HEK293T (cell line): ENCODE measurements at regions not wholly inside any gene's neighbourhood (a gene's known extent, or its start where the extent isn't known, plus 50 kb on each side); places are given as distances from the start of the nearest gene placed in this dataset.

Experiments
- CTCF ChIA-PET: fragments of 350-600 bp; formaldehyde crosslinking; extraction: SDS; loops from one replicate; lab custom pipeline; 2021; ENCODE audit warnings: antibody characterized with exemption, inconsistent platforms; lab: Yijun Ruan, JAX
- POLR2A ChIA-PET: fragments of 350-600 bp; formaldehyde crosslinking; extraction: SDS; loops from one replicate; lab custom pipeline; 2020; ENCODE audit warnings: antibody characterized with exemption, inconsistent platforms; lab: Yijun Ruan, JAX
- DNase-seq: peaks from one replicate; pipeline ENCODE4 v3.0.0; 2012; ENCODE audit warnings: mixed read lengths; ENCODE audit errors: extremely low spot score
- ARNT ChIP-seq: fragments of 450-650 bp; IDR thresholded peaks from 2 replicates; pipeline ENCODE4 v1.6.1; 2017; ENCODE audit warnings: mild to moderate bottlenecking
- BHLHE40 ChIP-seq: fragments of 450-650 bp; IDR thresholded peaks from 2 replicates; pipeline ENCODE4 v1.6.1; 2016; ENCODE audit warnings: mild to moderate bottlenecking, moderate library complexity, borderline replicate concordance
- CTBP1 ChIP-seq: fragments of 450-650 bp; IDR thresholded peaks from 2 replicates; pipeline ENCODE4 v1.6.1; 2016; ENCODE audit warnings: borderline replicate concordance
- ELF4 ChIP-seq: fragments of 450-650 bp; IDR thresholded peaks from 2 replicates; pipeline ENCODE4 v1.6.1; 2017; ENCODE audit warnings: antibody characterized with exemption
- FOXA1 ChIP-seq: fragments of 450-650 bp; IDR thresholded peaks from 2 replicates; pipeline ENCODE4 v1.6.1; 2016; ENCODE audit warnings: mild to moderate bottlenecking
- FOXK2 ChIP-seq: fragments of 450-650 bp; IDR thresholded peaks from 2 replicates; pipeline ENCODE4 v1.6.1; 2016; ENCODE audit warnings: mild to moderate bottlenecking
- FOXM1 ChIP-seq: fragments of 450-650 bp; IDR thresholded peaks from 2 replicates; pipeline ENCODE4 v1.6.1; 2017; ENCODE audit warnings: mild to moderate bottlenecking, borderline replicate concordance
- HDGF ChIP-seq: fragments of 450-650 bp; IDR thresholded peaks from 2 replicates; pipeline ENCODE4 v1.6.1; 2017; ENCODE audit warnings: antibody characterized with exemption, borderline replicate concordance
- L3MBTL2 ChIP-seq: fragments of 450-650 bp; conservative IDR thresholded peaks from 2 replicates; pipeline ENCODE4 v1.6.1; 2016; ENCODE audit warnings: mild to moderate bottlenecking
- LEF1 ChIP-seq: fragments of 450-650 bp; IDR thresholded peaks from 2 replicates; pipeline ENCODE4 v1.6.1; 2017; ENCODE audit warnings: mild to moderate bottlenecking, borderline replicate concordance
- NFRKB ChIP-seq: fragments of 450-650 bp; IDR thresholded peaks from 2 replicates; pipeline ENCODE4 v1.6.1; 2016; ENCODE audit warnings: mild to moderate bottlenecking, moderate library complexity
- SP1 ChIP-seq: fragments of 450-650 bp; IDR thresholded peaks from 2 replicates; pipeline ENCODE4 v1.6.1; 2017
- SUZ12 ChIP-seq: fragments of 450-650 bp; IDR thresholded peaks from 2 replicates; pipeline ENCODE4 v1.6.1; 2016; ENCODE audit warnings: mild to moderate bottlenecking
- TARDBP ChIP-seq: fragments of 450-650 bp; IDR thresholded peaks from 2 replicates; pipeline ENCODE4 v1.6.1; 2016
- ZNF384 ChIP-seq: fragments of 450-650 bp; IDR thresholded peaks from 2 replicates; pipeline ENCODE4 v1.6.1; 2016
- TF ChIP-seq, protein P1 (sequence below): fragments of 450-650 bp; IDR thresholded peaks from 2 replicates; pipeline ENCODE4 v1.6.1; 2016

GRCh38 chr6:106794129-106794528 is 164.8 kb downstream of the QRSL1 start:
- DNase-seq, result no peak
- POLR2A ChIA-PET, result no interaction called here
- TF ChIP-seq, protein P1, sequence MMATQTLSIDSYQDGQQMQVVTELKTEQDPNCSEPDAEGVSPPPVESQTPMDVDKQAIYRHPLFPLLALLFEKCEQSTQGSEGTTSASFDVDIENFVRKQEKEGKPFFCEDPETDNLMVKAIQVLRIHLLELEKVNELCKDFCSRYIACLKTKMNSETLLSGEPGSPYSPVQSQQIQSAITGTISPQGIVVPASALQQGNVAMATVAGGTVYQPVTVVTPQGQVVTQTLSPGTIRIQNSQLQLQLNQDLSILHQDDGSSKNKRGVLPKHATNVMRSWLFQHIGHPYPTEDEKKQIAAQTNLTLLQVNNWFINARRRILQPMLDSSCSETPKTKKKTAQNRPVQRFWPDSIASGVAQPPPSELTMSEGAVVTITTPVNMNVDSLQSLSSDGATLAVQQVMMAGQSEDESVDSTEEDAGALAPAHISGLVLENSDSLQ, result no peak
- TF ChIP-seq ZNF384, result no peak
- TF ChIP-seq TARDBP, result no peak
- no peak for TF ChIP-seq ARNT
- TF ChIP-seq FOXA1, result no peak
- TF ChIP-seq NFRKB, result no peak
- no peak for TF ChIP-seq FOXM1
- no peak for TF ChIP-seq CTBP1
- no peak for TF ChIP-seq L3MBTL2
- no peak for TF ChIP-seq SUZ12
- no peak for TF ChIP-seq LEF1
- no peak for TF ChIP-seq FOXK2
- no peak for TF ChIP-seq SP1
- CTCF ChIA-PET, result no interaction called here

GRCh38 chr6:106792536-106793236 is 163.3 kb downstream of the QRSL1 start:
- DNase-seq, result no peak
- TF ChIP-seq HDGF (no peak), ARNT (no peak), SUZ12 (no peak), L3MBTL2 (no peak), FOXA1 (no peak), SP1 (no peak)
- TF ChIP-seq, protein P1, result no peak
- ChIA-PET POLR2A (no interaction called here), CTCF (interaction anchor here (0.6 to 0.7 kb wide), 2 partner anchors 40 to 222 kb away, joined by 3 read pairs; no protein-coding TSS in a partner anchor)

- TF ChIP-seq NFRKB, result no peak
- TF ChIP-seq ZNF384, result no peak
- TF ChIP-seq BHLHE40, result no peak
- no peak for TF ChIP-seq SUZ12
- no peak for TF ChIP-seq FOXA1
- TF ChIP-seq FOXM1, result no peak
- TF ChIP-seq ARNT, result no peak
- TF ChIP-seq FOXK2, result no peak
- TF ChIP-seq SP1, result no peak
- TF ChIP-seq CTBP1, result no peak
- no peak for TF ChIP-seq TARDBP
- no peak for TF ChIP-seq HDGF
- no peak for TF ChIP-seq L3MBTL2
- TF ChIP-seq ELF4, result no peak
- TF ChIP-seq, protein P1, result no peak
- no peak for TF ChIP-seq LEF1
- ChIA-PET CTCF (no interaction called here), POLR2A (no interaction called here)
- no peak for DNase-seq
Measured at GRCh38 chr6:106790935-106791334, 161.6 kb downstream of the QRSL1 start.

DNA sequence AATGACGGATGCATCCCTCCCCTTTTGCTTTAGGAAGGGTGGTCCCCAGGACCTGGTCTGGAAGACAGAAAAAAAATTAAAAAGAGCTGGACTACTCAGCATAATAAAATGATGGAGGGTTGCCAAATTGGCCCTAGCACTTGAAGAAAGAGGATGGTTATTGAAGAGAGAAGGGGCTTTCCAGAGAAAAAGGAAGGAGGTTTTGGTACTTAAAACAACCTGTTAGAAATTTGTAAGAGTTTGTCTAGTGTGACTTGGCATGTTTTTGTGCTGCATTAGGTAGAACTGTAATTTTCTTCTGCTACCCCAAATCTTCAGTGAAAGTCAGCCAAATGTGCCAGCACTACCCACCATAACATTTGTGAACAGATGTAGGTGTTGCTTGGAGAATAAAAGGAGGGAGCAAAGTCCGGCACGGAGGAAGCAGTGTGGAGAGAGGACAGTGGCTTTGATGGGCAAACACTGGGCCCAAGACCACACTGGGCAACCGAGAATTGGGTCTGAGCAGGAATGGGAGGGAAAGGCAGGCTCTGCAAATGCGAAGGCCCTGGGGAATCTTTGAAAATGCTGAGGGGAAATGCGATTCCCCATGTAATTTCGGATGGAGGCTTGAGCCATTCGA is 160.9 kb downstream of the QRSL1 start:
- TF ChIP-seq HDGF (no peak), ARNT (no peak), LEF1 (no peak), SP1 (no peak), CTBP1 (no peak), BHLHE40 (no peak), L3MBTL2 (no peak), ZNF384 (no peak), NFRKB (no peak), ELF4 (no peak), FOXM1 (no peak), TARDBP (no peak), SUZ12 (no peak), FOXK2 (no peak), FOXA1 (no peak)
- TF ChIP-seq, protein P1, result no peak
- DNase-seq, result no peak
- CTCF ChIA-PET, result no interaction called here
- POLR2A ChIA-PET, result no interaction called here

- CTCF ChIA-PET, result no interaction called here
- POLR2A ChIA-PET, result no interaction called here
- no peak for TF ChIP-seq FOXA1
- no peak for TF ChIP-seq FOXK2
- TF ChIP-seq ELF4, result no peak
- DNase-seq, result no peak
Measured at GRCh38 chr6:106789428-106790148, 160.2 kb downstream of the QRSL1 start.
